ENCODE measurements at regions not wholly inside any gene's neighbourhood (a gene's known extent, or its start where the extent isn't known, plus 50 kb on each side); places are given as distances from the start of the nearest gene placed in this dataset.
"Not testable (repeated sequence)": the region's sequence is repeated elsewhere in the genome, so short reads cannot be mapped to it uniquely, and the experiment has no call there.

DNA sequence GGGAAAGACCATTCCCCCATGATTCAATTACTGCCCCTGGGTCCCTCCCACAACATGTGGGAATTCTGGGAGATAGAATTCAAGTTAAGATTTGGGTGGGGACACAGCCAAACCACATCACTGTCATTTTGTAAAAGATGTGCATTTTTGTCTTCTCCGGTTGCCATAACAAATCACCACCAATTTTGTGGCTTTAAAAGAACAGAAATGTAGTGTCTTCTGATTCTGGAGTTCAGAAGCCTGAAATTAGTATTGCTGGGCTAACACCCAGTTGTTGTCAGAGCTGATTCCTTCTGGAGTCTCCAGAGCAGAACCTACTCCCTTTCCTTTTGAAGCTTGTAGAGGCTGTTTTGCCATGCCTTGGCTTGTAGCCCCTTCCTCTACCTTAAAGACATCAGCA lies 54.1 kb upstream of the DHRSX start:
- H3K4me1 ChIP-seq (ENCODE audit: control insufficient read depth, insufficient read depth, low read length), result peaks cover 6% of the 10 kb centered on the region; the same call in 1 of the 2 replicates
- POLR2A ChIA-PET, result no interaction called here
- CTCF ChIA-PET, result no interaction called here
- no peaks in the 10 kb centered on the region for H3K36me3 ChIP-seq (ENCODE audit: control insufficient read depth in 2 of 2, insufficient read depth in 1 of 2, low read length in 2 of 2)
- no peaks in the 10 kb centered on the region for H3K9me3 ChIP-seq (ENCODE audit: control insufficient read depth, insufficient read depth, low read depth, low read length)
- H3K4me3 ChIP-seq (ENCODE audit: low read depth, low read length), result no peak overlapping the region
- no peak overlapping the region for H3K27ac ChIP-seq (ENCODE audit: extremely low read depth, low read depth, low read length)
- TF ChIP-seq KLF1 (tag by site-specific recombination; IDR thresholded peaks at IDR 0.05), result no peak
- peak; percentile 23 for TF ChIP-seq SETDB1 (IDR thresholded peaks at IDR 0.05; ENCODE audit: insufficient read length, low read length)
- TF ChIP-seq ZNF366 (tag by site-specific recombination; conservative IDR thresholded peaks at IDR 0.05), result no peak
- TF ChIP-seq ZNF274 (IDR thresholded peaks at IDR 0.05; ENCODE audit: low read length), result no peak
- TF ChIP-seq ZNF274 (tag by site-specific recombination; IDR thresholded peaks at IDR 0.05; ENCODE audit: borderline replicate concordance), result no peak
- TF ChIP-seq ZNF354C (tag by site-specific recombination; IDR thresholded peaks at IDR 0.05; ENCODE audit: borderline replicate concordance, low read depth), result no peak
- no peak for TF ChIP-seq TRIM28 (IDR thresholded peaks at IDR 0.05; ENCODE audit: borderline replicate concordance, low read length)

DNA sequence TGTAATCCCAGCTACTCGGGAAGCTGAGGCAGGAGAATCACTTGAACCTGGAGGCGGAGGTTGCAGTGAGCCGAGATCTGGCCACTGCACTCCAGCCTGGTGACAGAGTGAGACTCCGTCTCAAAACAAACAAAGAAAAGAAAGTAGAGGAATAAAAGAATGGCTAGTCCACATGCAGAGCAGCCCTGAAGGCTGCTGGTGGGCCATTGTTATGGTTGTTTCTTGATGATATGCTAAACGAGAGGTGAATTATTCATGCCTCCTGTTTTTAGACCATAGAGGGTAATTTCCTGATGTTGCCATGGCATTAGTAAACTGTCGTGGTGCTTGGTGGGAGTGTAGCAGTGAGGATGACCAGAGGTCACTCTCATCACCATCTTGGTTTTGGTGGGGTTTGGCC lies 53.3 kb upstream of the DHRSX start:
- H3K4me3 ChIP-seq (ENCODE audit: low read depth, low read length); POLR2A ChIA-PET; H3K9me3 ChIP-seq (ENCODE audit: control insufficient read depth, insufficient read depth, low read depth, low read length); CTCF ChIA-PET; H3K36me3 ChIP-seq (ENCODE audit: control insufficient read depth in 2 of 2, insufficient read depth in 1 of 2, low read length in 2 of 2); H3K27ac ChIP-seq (ENCODE audit: extremely low read depth, low read depth, low read length): not testable (repeated sequence)
- H3K4me1 ChIP-seq (ENCODE audit: control insufficient read depth, insufficient read depth, low read length), result peaks cover 12% of the 10 kb centered on the region

DNA sequence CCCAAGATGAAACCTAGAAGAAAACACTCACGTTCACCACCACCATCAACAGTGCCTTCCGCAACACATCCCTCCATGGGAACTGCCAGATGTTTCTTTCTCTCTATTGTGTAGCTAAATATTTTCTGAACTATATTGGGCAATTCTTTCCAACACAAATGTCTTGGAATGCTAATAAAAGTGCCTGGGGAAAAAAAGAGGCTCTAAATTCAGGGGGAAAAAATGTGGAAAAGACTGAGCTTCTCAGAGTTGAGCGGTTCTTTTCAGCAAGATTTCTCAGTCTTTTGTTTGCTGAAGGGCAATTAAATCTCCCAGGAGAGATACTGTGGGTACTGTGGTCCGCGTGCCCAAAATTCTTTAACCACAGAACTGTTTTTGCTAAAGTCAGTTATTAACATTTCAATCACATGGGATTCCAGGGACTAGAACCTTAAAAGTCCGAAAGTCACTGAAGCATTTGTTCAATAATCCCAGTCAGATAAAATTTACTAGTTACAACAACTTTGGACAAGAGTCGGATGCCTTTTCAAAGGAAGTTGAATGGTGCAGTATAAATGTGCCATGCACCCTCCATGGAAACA lies 51.9 kb upstream of the DHRSX start:
- H3K27ac ChIP-seq (ENCODE audit: extremely low read depth, low read depth, low read length), result peak overlapping the region; percentile 54
- no peaks in the 10 kb centered on the region for H3K9me3 ChIP-seq (ENCODE audit: control insufficient read depth, insufficient read depth, low read depth, low read length)
- no peaks in the 10 kb centered on the region for H3K36me3 ChIP-seq (ENCODE audit: control insufficient read depth in 2 of 2, insufficient read depth in 1 of 2, low read length in 2 of 2)
- POLR2A ChIA-PET, result no interaction called here
- no peak overlapping the region for H3K4me3 ChIP-seq (ENCODE audit: low read depth, low read length)
- CTCF ChIA-PET, result no interaction called here
- H3K4me1 ChIP-seq (ENCODE audit: control insufficient read depth, insufficient read depth, low read length), result peaks cover 12% of the 10 kb centered on the region
- no peak for TF ChIP-seq ZNF302 (tag by site-specific recombination; IDR thresholded peaks at IDR 0.05; ENCODE audit: low read depth)
- TF ChIP-seq ZNF221 (tag by site-specific recombination; IDR thresholded peaks at IDR 0.05; ENCODE audit: borderline replicate concordance), result no peak
- no peak for TF ChIP-seq ZNF10 (tag by site-specific recombination; IDR thresholded peaks at IDR 0.05)
- no peak for TF ChIP-seq KLF9 (tag by site-specific recombination; IDR thresholded peaks at IDR 0.05; ENCODE audit: low read depth)
- no peak for TF ChIP-seq ZNF473 (tag by site-specific recombination; IDR thresholded peaks at IDR 0.05)
- no peak for TF ChIP-seq ZNF341 (tag by site-specific recombination; IDR thresholded peaks at IDR 0.05; ENCODE audit: low read depth)
- peak; percentile 62 for TF ChIP-seq GLIS1 (tag by site-specific recombination; IDR thresholded peaks at IDR 0.05)
- TF ChIP-seq, protein P1, sequence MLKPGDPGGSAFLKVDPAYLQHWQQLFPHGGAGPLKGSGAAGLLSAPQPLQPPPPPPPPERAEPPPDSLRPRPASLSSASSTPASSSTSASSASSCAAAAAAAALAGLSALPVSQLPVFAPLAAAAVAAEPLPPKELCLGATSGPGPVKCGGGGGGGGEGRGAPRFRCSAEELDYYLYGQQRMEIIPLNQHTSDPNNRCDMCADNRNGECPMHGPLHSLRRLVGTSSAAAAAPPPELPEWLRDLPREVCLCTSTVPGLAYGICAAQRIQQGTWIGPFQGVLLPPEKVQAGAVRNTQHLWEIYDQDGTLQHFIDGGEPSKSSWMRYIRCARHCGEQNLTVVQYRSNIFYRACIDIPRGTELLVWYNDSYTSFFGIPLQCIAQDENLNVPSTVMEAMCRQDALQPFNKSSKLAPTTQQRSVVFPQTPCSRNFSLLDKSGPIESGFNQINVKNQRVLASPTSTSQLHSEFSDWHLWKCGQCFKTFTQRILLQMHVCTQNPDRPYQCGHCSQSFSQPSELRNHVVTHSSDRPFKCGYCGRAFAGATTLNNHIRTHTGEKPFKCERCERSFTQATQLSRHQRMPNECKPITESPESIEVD (tag by site-specific recombination; IDR thresholded peaks at IDR 0.05), result peak; percentile 98
- TF ChIP-seq ZNF843 (tag by site-specific recombination; IDR thresholded peaks at IDR 0.05), result 0 out of 2 replicates have a peak, but pooled peaks have one; percentile 31
- peak; percentile 78 for TF ChIP-seq HOXD13 (CRISPR knock-in tag; IDR thresholded peaks at IDR 0.05; ENCODE audit: borderline replicate concordance)
- TF ChIP-seq HOXC10 (CRISPR knock-in tag; IDR thresholded peaks at IDR 0.05), result no peak
- TF ChIP-seq EGR2 (tag by site-specific recombination; IDR thresholded peaks at IDR 0.05; ENCODE audit: low read depth), result no peak
- no peak for TF ChIP-seq ZNF747 (tag by site-specific recombination; IDR thresholded peaks at IDR 0.05)
- TF ChIP-seq TRIM28 (IDR thresholded peaks at IDR 0.05; ENCODE audit: borderline replicate concordance, low read length), result no peak
- TF ChIP-seq, protein P2, sequence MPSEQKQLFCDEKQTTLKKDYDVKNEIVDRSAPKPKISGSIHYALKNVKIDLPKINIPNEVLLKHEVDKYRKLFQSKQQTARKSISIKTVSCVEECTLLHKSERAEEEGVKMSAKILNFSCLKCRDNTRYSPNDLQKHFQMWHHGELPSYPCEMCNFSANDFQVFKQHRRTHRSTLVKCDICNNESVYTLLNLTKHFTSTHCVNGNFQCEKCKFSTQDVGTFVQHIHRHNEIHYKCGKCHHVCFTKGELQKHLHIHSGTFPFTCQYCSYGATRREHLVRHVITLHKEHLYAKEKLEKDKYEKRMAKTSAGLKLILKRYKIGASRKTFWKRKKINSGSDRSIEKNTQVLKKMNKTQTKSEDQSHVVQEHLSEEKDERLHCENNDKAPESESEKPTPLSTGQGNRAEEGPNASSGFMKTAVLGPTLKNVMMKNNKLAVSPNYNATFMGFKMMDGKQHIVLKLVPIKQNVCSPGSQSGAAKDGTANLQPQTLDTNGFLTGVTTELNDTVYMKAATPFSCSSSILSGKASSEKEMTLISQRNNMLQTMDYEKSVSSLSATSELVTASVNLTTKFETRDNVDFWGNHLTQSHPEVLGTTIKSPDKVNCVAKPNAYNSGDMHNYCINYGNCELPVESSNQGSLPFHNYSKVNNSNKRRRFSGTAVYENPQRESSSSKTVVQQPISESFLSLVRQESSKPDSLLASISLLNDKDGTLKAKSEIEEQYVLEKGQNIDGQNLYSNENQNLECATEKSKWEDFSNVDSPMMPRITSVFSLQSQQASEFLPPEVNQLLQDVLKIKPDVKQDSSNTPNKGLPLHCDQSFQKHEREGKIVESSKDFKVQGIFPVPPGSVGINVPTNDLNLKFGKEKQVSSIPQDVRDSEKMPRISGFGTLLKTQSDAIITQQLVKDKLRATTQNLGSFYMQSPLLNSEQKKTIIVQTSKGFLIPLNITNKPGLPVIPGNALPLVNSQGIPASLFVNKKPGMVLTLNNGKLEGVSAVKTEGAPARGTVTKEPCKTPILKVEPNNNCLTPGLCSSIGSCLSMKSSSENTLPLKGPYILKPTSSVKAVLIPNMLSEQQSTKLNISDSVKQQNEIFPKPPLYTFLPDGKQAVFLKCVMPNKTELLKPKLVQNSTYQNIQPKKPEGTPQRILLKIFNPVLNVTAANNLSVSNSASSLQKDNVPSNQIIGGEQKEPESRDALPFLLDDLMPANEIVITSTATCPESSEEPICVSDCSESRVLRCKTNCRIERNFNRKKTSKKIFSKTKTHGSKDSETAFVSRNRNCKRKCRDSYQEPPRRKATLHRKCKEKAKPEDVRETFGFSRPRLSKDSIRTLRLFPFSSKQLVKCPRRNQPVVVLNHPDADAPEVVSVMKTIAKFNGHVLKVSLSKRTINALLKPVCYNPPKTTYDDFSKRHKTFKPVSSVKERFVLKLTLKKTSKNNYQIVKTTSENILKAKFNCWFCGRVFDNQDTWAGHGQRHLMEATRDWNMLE (tag by site-specific recombination; conservative IDR thresholded peaks at IDR 0.05; ENCODE audit: low read depth), result no peak
- TF ChIP-seq ZNF596 (tag by site-specific recombination; IDR thresholded peaks at IDR 0.05), result no peak
- TF ChIP-seq ZNF580 (tag by site-specific recombination; IDR thresholded peaks at IDR 0.05), result no peak
- TF ChIP-seq SALL2 (tag by site-specific recombination; IDR thresholded peaks at IDR 0.05; ENCODE audit: borderline replicate concordance), result no peak

All from HEK293 (cell line).